RKO (cell line): ENCODE measurements at regions not wholly inside any gene's neighbourhood (a gene's known extent, or its start where the extent isn't known, plus 50 kb on each side); places are given as distances from the start of the nearest gene placed in this dataset.
A peak's percentile ranks its signal among the peaks of the same experiment; 100 is the strongest.

Experiments
- DNase-seq: peaks from one replicate; pipeline ENCODE4 v3.0.0-alpha.2; 2016; ENCODE audit warnings: low spot score

DNA sequence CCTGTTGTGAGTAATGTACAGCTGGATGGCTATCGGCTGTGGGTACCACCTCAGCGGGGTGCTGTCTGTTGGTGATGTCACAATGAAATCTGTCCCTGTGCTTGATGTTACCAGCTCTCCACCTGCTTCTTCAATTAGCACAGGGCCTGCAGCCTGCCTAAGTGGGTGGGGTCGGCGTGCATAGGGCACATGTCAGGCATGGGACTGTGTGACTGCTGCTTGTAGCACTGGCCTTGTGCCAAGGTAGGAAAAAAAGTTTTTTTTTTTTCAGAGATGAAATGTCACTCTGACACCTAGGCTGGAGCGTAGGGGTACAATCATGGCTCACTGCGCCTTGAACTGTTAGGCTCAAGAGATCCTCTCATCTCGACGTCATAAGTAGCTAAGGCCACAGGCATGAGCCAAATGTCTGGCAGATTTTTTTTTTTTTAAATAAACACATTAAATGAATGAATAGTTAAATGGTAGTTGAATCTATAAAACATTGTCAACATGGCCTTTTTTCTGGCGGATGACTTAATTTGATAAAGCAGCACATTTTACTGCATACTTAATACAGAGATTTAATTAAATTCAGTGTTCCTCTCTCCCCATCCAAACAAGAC is 222.5 kb downstream of the NXNL2 start:
- no peak for DNase-seq

- no peak for DNase-seq
Observed at GRCh38 chr9:88759364-88759763, 224.4 kb downstream of the NXNL2 start.

GRCh38 chr9:88766778-88767503 is 224.3 kb upstream of the S1PR3 start:
- peak; percentile 64 for DNase-seq

DNA sequence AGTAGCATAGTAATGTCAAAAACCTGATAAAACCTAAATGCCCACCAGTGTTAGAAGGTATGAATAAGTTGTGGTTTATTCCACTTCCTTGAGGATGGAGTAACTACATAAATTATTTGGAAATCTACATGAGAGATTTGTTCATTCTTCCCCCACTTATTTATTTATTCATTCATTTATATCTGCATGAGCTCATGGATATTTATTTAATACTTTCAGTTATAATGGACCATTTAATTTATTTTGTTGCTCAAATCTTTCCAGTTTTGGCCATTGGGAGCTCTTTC is 223.8 kb upstream of the S1PR3 start:
- DNase-seq = no peak

DNA sequence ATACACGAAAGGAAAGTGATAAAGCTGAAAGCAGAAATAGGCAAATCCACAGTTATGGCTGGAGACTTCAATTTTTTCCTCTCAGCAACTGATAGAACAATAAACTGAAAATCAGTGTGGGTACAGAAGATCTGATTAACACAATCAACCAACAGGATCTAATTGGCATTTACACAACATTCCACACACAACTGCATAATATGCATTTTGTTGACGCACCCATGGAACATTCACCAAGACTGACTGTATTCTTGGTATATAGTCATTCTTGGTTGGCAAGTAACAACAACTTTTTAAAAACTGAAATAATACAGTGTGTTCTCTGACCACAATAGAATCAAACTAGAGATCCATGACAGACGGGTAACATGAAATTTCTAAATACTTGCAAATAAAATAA is 218.7 kb upstream of the S1PR3 start:
- DNase-seq = no peak

GRCh38 chr9:88773126-88773525 is 218.1 kb upstream of the S1PR3 start:
- DNase-seq = no peak

- DNase-seq = no peak
Observed at GRCh38 chr9:88773627-88774244, 217.5 kb upstream of the S1PR3 start.

GRCh38 chr9:88775037-88775471 is 216.2 kb upstream of the S1PR3 start:
- no peak for DNase-seq

- DNase-seq = no peak
Observed at GRCh38 chr9:88775559-88775958, 215.7 kb upstream of the S1PR3 start.

GRCh38 chr9:88775966-88776365 is 215.3 kb upstream of the S1PR3 start:
- no peak for DNase-seq

DNA sequence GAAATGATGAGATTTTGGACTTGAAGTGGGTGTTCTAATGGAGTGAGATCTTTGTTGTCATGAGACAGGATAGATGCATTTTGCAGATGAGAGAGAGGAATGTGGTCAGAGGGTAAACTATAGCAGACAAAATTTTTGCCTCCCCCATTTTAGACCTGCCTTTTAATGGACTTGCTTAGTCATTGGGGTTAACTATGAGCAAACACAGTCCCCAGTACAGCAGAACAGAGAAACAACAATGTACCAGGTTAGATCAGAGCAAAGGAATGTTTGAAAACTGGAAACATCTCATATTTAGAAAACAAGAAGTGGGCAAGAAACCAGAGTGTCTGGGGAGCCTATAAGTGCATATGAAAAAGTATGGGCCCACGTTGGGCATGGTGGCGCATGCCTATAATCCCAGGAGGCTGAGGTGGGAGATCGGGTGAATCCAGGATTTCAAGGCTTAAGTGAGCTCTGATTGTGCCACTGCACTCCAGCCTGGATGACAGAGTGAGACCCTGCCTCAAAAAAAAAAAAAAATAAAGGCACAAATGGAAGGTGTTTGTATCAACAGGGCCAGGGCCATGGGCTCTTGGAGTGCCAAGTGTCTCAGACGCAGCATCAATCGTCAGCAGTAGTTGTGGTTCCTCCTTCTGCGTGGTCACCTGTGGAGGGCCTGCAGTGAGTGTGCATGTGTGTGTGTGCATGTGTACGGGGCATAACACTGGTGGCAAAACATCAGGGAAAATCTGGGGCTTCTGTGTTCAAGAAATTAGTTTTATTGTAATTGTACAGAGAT is 214.4 kb upstream of the S1PR3 start:
- no peak for DNase-seq

GRCh38 chr9:88777498-88778312 is 213.6 kb upstream of the S1PR3 start:
- no peak for DNase-seq

GRCh38 chr9:88781628-88782391 is 209.5 kb upstream of the S1PR3 start:
- no peak for DNase-seq

DNA sequence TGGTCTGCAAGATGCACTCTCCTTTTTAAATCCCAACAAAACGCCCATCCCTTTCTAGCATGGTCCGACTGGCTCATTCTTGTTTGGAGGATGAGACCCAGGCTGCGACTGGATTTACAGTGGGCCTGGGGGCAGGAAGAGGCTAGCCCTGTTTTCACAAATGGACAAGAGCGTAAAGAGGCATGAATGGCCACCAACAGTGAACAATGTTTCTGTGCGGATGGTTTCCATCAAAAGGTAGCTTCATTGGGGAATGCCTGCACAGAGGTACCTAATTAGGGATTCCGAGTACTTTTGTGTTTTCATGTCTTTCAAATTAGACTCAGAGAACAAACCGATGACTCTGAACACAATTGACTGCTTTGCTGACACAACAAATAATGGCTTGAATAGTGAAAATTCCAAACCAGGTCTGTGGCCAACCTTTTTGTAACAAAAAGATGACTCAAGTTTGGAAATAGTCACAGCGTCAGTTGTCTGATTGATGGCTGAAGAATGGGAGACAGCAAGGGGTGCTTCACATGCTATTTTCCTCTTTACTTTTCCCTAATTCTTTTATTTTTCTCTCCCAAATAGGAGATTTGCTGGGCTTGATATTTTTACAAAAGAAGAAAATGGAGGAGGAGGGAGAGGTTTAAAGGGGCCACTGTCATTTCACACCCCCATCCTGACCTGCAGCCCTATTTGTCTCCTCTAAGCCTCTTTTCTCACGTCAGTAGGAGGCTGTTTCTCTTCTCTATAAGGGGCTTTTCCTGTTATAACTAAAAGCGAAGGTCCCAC is 208.1 kb upstream of the S1PR3 start:
- DNase-seq = no peak

DNA sequence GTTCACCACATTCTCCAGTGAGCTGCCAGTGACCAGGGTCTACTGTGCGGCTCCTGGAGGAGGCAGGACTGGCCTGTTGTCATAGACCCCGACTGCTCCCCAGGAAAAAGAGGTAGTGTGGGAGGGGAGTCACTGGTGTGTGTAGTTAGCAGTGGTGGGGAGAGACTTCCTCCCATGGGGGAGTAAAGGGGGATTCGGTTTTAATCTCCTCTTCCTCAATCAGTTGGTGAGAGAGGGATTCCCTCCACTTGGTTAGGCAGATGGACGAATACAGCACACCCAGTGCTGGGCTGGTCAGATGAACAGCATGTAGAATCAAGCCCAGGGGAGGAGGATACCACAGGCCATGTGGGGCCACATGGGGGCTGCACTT is 207.6 kb upstream of the S1PR3 start:
- no peak for DNase-seq

DNA sequence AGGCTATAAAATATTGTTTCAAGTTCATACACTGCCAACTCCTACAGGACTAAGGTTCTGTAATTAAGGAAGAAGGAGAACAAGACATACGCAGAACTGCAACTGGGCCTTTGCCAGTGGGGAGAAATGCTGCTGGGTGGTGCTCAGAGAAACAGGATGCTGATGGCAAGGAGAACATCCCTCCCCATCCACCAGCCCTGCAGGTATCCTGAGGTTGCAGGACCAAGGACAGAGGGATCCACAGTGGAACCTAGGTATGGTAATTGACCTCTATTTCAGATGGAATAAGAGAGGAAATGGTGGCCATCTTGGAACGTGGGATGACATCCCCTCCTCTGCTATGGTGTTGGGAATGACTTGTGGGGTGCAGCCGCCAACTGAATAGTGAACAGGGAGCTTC is 206.3 kb upstream of the S1PR3 start:
- no peak for DNase-seq

DNA sequence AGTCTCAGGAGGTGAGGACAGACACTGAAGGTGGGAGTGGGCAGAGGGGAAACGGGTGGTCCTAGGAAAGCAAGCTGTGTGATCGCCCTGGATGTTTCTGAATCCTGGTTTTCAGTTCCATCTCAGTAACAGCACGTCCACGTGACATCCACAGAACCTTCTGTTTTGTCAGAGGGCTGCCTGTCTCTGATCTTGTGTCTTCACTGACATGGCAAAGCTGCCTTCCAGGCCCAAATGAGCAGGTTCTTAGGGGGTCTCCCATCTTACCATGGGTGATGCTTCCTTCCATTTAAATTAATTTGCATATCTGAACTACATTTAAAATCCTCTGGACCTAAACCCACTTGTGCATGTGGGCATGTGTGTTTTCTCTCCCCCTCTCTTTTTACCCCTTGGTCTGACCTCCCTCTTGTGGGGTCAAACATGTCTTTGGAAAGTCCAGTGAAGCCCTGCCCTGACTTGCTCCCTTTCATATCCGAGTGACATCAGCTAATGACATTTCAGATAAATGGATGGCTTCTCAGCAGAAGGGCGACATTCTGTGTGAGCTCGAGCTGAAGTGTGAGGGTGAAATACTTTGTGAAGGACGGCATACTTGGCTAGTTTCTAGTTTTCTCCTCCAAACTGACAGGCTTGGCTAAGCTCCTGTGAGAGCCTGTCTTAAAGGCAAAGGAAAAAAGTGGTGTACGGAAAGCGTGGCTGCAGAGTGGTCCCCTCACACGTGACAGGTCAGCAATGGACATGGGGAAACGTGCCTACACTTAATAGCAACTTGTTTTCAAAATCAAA is 204.8 kb upstream of the S1PR3 start:
- no peak for DNase-seq

DNA sequence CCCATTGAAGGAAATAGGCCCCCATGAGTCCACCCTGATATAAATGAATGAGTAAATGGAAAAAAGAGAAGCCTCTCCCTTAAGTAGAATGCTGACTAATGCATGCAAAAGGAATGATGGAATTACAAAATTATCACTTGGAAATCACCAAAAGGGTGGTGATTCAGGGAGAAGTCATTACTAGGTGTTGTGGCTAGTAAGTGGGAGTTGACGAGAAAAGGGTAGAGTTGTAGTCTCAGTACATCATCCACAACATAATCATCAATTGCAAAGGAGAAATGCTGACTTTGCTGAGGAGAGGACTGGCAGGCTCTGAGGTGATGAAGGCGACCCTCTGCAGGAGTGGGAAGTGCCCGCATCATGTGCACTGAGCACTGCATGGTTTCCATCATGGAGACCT is 201.5 kb upstream of the S1PR3 start:
- DNase-seq = peak; percentile 39

- no peak for DNase-seq
Observed at GRCh38 chr9:88791105-88791805, 200.0 kb upstream of the S1PR3 start.
